A673 (cell line): ENCODE measurements at regions not wholly inside any gene's neighbourhood (a gene's known extent, or its start where the extent isn't known, plus 50 kb on each side); places are given as distances from the start of the nearest gene placed in this dataset.

Source experiments
- BruUV-seq: library from RNA; stranded (reverse); fragments of 400-500 nt; replicated peaks from 2 replicates; lab custom pipeline; 2021; lab: Mats Ljungman, UMichigan
- CTCF ChIA-PET: fragments of 300-600 bp; sonication (Branson Sonifier 250); formaldehyde crosslinking; loops from one replicate; lab custom pipeline; 2022; ENCODE audit warnings: antibody characterized with exemption; lab: Charles Lee
- POLR2A ChIA-PET: fragments of 300-600 bp; sonication (Branson Sonifier 250); formaldehyde crosslinking; loops from one replicate; lab custom pipeline; 2022; ENCODE audit warnings: antibody characterized with exemption; ENCODE audit not compliant: low non-redundant PET; lab: Charles Lee
- DNase-seq: peaks from one replicate; pipeline ENCODE4 v3.0.0-alpha.2; 2015; ENCODE audit warnings: low spot score
- H3K27ac ChIP-seq: fragments of 200-600 bp; sonication (generic); 2 replicates; pipeline ENCODE4 v1.5.1; 2016; ENCODE audit warnings: mixed run types, low read depth, mild to moderate bottlenecking, mixed read lengths, antibody characterized with exemption, low read length; ENCODE audit not compliant: poor library complexity, severe bottlenecking
- H3K27me3 ChIP-seq: fragments of 200-600 bp; sonication (generic); replicated peaks from 2 replicates; pipeline ENCODE4 v1.6.1; 2017; ENCODE audit warnings: mixed run types, low read depth, mild to moderate bottlenecking, mixed read lengths, antibody characterized with exemption, low read length; ENCODE audit not compliant: insufficient read depth, poor library complexity
- H3K36me3 ChIP-seq: fragments of 200-600 bp; sonication (generic); 2 replicates; pipeline ENCODE4 v1.6.1; 2016; ENCODE audit warnings: mixed run types, mild to moderate bottlenecking, mixed read lengths, antibody characterized with exemption, low read length; ENCODE audit not compliant: insufficient read depth, poor library complexity, severe bottlenecking
- H3K4me1 ChIP-seq: fragments of 200-600 bp; sonication (generic); 2 replicates; pipeline ENCODE4 v1.6.1; 2017; ENCODE audit warnings: mixed run types, mild to moderate bottlenecking, mixed read lengths, antibody characterized with exemption, low read length; ENCODE audit not compliant: insufficient read depth, poor library complexity, severe bottlenecking
- H3K4me3 ChIP-seq: fragments of 200-600 bp; sonication (generic); 2 replicates; pipeline ENCODE4 v1.5.1; 2016; ENCODE audit warnings: low read depth, mixed run types, mild to moderate bottlenecking, mixed read lengths, low read length; ENCODE audit not compliant: poor library complexity, severe bottlenecking
- H3K9me3 ChIP-seq: fragments of 200-600 bp; sonication (generic); 2 replicates; pipeline ENCODE4 v1.6.1; 2016; ENCODE audit warnings: mixed run types, low read depth, mild to moderate bottlenecking, mixed read lengths, antibody characterized with exemption, low read length; ENCODE audit not compliant: poor library complexity, severe bottlenecking
- EZH2 ChIP-seq: fragments of 200-600 bp; sonication (generic); IDR thresholded peaks from 2 replicates; pipeline ENCODE4 v1.6.1; 2017; ENCODE audit warnings: borderline replicate concordance, low read depth, mild to moderate bottlenecking, mixed read lengths, antibody characterized with exemption, low read length; ENCODE audit not compliant: poor library complexity, severe bottlenecking
- intact Hi-C: fragments of 100-400 bp; cut with micrococcal nuclease; formaldehyde crosslinking; loops from one replicate; pipeline ENCODE4 v1.10.0; 2022; ENCODE audit not compliant: unreplicated experiment
- TF ChIP-seq, protein P1 (sequence below): fragments of 300-800, 200-600 bp; sonication (generic); conservative IDR thresholded peaks from 2 replicates; pipeline ENCODE4 v1.5.1; 2017; ENCODE audit warnings: low read depth, mild to moderate bottlenecking, antibody characterized with exemption, low read length, moderate library complexity, mixed read lengths

DNA sequence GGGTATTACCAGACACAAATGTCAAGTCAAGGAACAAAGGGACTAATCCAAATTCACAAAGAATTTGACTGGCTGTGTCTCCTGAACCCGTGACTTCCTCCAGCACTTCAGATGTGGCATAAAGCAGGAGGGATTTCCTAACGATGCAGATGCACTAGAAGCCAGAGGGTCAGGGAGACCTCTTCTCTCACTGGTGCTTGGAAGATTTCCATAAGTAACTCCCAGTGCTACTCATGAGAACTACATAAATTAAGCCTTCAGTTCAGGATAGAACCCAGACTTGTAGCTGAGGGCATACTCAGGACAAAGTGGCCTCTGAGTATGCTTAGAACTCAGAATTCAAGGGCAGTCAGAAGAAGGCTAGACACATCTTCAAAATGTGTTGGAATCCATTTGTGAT is 83.6 kb upstream of the NRIP1 start:
- H3K27ac ChIP-seq: no peak overlapping the region
- ChIA-PET CTCF (no interaction called here), POLR2A (no interaction called here)
- H3K36me3 ChIP-seq: no peaks in the 10 kb centered on the region
- DNase-seq: no peak
- no peak overlapping the region for H3K4me3 ChIP-seq
- no peaks in the 10 kb centered on the region for H3K27me3 ChIP-seq
- TF ChIP-seq, protein P1, sequence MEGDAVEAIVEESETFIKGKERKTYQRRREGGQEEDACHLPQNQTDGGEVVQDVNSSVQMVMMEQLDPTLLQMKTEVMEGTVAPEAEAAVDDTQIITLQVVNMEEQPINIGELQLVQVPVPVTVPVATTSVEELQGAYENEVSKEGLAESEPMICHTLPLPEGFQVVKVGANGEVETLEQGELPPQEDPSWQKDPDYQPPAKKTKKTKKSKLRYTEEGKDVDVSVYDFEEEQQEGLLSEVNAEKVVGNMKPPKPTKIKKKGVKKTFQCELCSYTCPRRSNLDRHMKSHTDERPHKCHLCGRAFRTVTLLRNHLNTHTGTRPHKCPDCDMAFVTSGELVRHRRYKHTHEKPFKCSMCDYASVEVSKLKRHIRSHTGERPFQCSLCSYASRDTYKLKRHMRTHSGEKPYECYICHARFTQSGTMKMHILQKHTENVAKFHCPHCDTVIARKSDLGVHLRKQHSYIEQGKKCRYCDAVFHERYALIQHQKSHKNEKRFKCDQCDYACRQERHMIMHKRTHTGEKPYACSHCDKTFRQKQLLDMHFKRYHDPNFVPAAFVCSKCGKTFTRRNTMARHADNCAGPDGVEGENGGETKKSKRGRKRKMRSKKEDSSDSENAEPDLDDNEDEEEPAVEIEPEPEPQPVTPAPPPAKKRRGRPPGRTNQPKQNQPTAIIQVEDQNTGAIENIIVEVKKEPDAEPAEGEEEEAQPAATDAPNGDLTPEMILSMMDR: no peak
- no peak for TF ChIP-seq EZH2
- no peaks in the 10 kb centered on the region for H3K9me3 ChIP-seq
- intact Hi-C loops: no loop called here
- no TSS peak for BruUV-seq
- no peaks in the 10 kb centered on the region for H3K4me1 ChIP-seq

DNA sequence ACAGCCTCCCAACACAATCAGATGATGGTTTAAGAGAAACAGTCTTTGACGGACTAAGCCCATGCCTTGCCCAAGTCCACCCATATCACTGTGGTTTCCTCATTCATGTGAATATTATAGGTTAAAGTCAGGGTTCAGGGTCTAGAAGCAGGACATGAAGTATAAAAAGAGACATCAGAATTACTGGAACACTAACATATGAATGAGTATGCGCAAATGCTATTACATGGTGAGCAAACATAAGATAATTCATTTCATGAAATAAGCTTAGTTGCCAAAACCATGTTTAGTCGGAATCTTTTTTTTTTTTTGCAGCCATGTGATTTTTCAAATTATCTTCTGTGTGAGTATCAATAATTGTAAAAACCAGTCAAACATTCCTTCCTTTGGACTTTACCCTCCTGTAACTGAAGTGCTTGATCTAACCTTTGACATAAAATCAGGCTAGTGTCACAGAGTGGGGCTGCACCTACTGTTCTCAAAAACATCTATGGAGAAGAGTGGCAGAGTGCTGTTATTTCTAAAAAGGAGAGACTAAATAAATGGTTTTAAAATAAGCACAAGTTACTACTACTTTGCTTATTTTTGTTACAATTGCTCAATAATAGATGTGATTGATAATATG is 84.9 kb upstream of the NRIP1 start:
- ChIA-PET POLR2A (no interaction called here), CTCF (no interaction called here)
- no peaks in the 10 kb centered on the region for H3K36me3 ChIP-seq
- intact Hi-C loops: no loop called here
- H3K4me3 ChIP-seq: no peak overlapping the region
- H3K27ac ChIP-seq: no peak overlapping the region
- DNase-seq: no peak
- no peak for TF ChIP-seq EZH2
- TF ChIP-seq, protein P1: no peak
- no TSS peak for BruUV-seq
- no peaks in the 10 kb centered on the region for H3K27me3 ChIP-seq
- no peaks in the 10 kb centered on the region for H3K9me3 ChIP-seq
- no peaks in the 10 kb centered on the region for H3K4me1 ChIP-seq

DNA sequence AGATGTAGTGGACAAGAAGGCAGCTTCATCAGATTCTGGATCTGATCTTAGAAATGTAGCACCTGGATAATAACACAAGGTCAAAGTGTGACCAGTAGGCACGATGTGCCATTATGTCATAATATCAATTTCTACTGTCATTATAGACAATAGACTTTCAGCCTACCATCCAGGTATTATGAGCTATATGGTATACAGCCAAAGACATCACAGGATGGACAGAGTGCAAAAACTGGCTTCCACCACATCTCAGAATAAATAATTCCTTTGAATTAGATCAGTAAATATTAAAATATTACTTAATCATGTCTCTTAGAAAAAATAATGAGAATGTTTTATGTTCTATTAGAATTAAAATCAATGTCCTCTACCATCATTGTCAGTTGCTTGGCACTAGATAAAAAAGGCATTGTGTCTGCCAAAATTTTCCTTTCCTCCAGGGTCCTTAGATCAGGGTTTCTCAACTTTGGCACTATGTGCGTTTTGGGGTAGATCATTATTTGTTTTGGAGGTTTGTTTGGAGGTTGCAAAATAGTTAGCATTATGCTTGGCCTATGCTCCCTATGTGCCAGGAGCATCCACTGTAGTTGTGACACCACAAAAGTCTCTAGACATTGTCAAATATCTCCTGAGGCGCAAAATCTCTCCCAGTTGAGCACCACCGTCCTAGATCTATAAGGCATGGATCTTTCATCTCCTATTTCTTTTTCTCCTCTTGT is 86.7 kb upstream of the NRIP1 start:
- ChIA-PET CTCF (no interaction called here), POLR2A (no interaction called here)
- no peak for TF ChIP-seq EZH2
- TF ChIP-seq, protein P1: no peak
- no peaks in the 10 kb centered on the region for H3K27me3 ChIP-seq
- no peak for DNase-seq
- H3K27ac ChIP-seq: no peak overlapping the region
- no peaks in the 10 kb centered on the region for H3K4me1 ChIP-seq
- no TSS peak for BruUV-seq
- H3K9me3 ChIP-seq: no peaks in the 10 kb centered on the region
- no peaks in the 10 kb centered on the region for H3K36me3 ChIP-seq
- H3K4me3 ChIP-seq: no peak overlapping the region
- intact Hi-C loops: no loop called here
